ENCODE measurements at regions not wholly inside any gene's neighbourhood (a gene's known extent, or its start where the extent isn't known, plus 50 kb on each side); places are given as distances from the start of the nearest gene placed in this dataset.
"Not testable (repeated sequence)": the region's sequence is repeated elsewhere in the genome, so short reads cannot be mapped to it uniquely, and the experiment has no call there.

- TF ChIP-seq MAX (CRISPR knock-in tag; IDR thresholded peaks at IDR 0.05) (no peak), CREB1 (CRISPR knock-in tag; IDR thresholded peaks at IDR 0.05) (no peak), FOXK1 (CRISPR knock-in tag; IDR thresholded peaks at IDR 0.05) (no peak), PREB (CRISPR knock-in tag; IDR thresholded peaks at IDR 0.05; ENCODE audit: borderline replicate concordance) (no peak), HMGA2 (CRISPR knock-in tag; IDR thresholded peaks at IDR 0.05) (no peak), ZNF671 (CRISPR knock-in tag; IDR thresholded peaks at IDR 0.05) (no peak), CDX4 (CRISPR knock-in tag; IDR thresholded peaks at IDR 0.05; ENCODE audit: borderline replicate concordance) (no peak), TEAD1 (CRISPR knock-in tag; IDR thresholded peaks at IDR 0.05) (no peak)
- TF ChIP-seq, protein P1, sequence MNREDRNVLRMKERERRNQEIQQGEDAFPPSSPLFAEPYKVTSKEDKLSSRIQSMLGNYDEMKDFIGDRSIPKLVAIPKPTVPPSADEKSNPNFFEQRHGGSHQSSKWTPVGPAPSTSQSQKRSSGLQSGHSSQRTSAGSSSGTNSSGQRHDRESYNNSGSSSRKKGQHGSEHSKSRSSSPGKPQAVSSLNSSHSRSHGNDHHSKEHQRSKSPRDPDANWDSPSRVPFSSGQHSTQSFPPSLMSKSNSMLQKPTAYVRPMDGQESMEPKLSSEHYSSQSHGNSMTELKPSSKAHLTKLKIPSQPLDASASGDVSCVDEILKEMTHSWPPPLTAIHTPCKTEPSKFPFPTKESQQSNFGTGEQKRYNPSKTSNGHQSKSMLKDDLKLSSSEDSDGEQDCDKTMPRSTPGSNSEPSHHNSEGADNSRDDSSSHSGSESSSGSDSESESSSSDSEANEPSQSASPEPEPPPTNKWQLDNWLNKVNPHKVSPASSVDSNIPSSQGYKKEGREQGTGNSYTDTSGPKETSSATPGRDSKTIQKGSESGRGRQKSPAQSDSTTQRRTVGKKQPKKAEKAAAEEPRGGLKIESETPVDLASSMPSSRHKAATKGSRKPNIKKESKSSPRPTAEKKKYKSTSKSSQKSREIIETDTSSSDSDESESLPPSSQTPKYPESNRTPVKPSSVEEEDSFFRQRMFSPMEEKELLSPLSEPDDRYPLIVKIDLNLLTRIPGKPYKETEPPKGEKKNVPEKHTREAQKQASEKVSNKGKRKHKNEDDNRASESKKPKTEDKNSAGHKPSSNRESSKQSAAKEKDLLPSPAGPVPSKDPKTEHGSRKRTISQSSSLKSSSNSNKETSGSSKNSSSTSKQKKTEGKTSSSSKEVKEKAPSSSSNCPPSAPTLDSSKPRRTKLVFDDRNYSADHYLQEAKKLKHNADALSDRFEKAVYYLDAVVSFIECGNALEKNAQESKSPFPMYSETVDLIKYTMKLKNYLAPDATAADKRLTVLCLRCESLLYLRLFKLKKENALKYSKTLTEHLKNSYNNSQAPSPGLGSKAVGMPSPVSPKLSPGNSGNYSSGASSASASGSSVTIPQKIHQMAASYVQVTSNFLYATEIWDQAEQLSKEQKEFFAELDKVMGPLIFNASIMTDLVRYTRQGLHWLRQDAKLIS (CRISPR knock-in tag; IDR thresholded peaks at IDR 0.05; ENCODE audit: borderline replicate concordance) = no peak
- TF ChIP-seq, protein P2, sequence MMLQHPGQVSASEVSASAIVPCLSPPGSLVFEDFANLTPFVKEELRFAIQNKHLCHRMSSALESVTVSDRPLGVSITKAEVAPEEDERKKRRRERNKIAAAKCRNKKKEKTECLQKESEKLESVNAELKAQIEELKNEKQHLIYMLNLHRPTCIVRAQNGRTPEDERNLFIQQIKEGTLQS (CRISPR knock-in tag; conservative IDR thresholded peaks at IDR 0.05) = no peak
Observed at GRCh38 chr10:20551761-20552160, 345.4 kb downstream of the NEBL start (continued).

GRCh38 chr10:20535897-20536881 lies 360.9 kb downstream of the NEBL start:
- no peak for DNase-seq (ENCODE audit: low spot score)
- peaks cover 38% of the 10 kb centered on the region for H3K9me3 Mint-ChIP-seq

GRCh38 chr10:20531241-20531883 lies 365.7 kb downstream of the NEBL start:
- ATAC-seq; POLR2A ChIA-PET; H3K27me3 Mint-ChIP-seq (ENCODE audit: low read depth); H3K4me3 Mint-ChIP-seq; CTCF ChIA-PET; H3K4me1 Mint-ChIP-seq; H3K27ac Mint-ChIP-seq: not testable (repeated sequence)
- peak; percentile 26 for DNase-seq (ENCODE audit: low spot score)
- peaks cover 34% of the 10 kb centered on the region for H3K36me3 Mint-ChIP-seq
- H3K9me3 Mint-ChIP-seq = peaks cover 34% of the 10 kb centered on the region

More at GRCh38 chr10:20535897-20536881, 360.9 kb downstream of the NEBL start:
- ChIA-PET CTCF (no interaction called here), POLR2A (no interaction called here)
- Mint-ChIP-seq H3K4me1 (peaks cover 6% of the 10 kb centered on the region; the same call in 1 of the 2 replicates), H3K4me3 (no peak overlapping the region), H3K27ac (no peak overlapping the region), H3K27me3 (ENCODE audit: low read depth) (no peaks in the 10 kb centered on the region), H3K36me3 (peaks cover 41% of the 10 kb centered on the region)
- ATAC-seq = no peak
- TF ChIP-seq SP1 (CRISPR knock-in tag; conservative IDR thresholded peaks at IDR 0.05) = no peak

- Mint-ChIP-seq H3K4me1 (peaks cover 9% of the 10 kb centered on the region), H3K27me3 (ENCODE audit: low read depth) (no peaks in the 10 kb centered on the region), H3K4me3 (no peak overlapping the region), H3K27ac (no peak overlapping the region), H3K9me3 (peaks cover 5% of the 10 kb centered on the region), H3K36me3 (peaks cover 2% of the 10 kb centered on the region; the same call in 1 of the 2 replicates)
- ChIA-PET POLR2A (no interaction called here), CTCF (no interaction called here)
- no peak for ATAC-seq
- DNase-seq (ENCODE audit: low spot score) = no peak
- TF ChIP-seq ZNF121 (CRISPR knock-in tag; IDR thresholded peaks at IDR 0.05) (no peak), RELA (CRISPR knock-in tag; IDR thresholded peaks at IDR 0.05; ENCODE audit: borderline replicate concordance) (no peak), ETV6 (CRISPR knock-in tag; IDR thresholded peaks at IDR 0.05) (no peak)
- TF ChIP-seq, protein P3, sequence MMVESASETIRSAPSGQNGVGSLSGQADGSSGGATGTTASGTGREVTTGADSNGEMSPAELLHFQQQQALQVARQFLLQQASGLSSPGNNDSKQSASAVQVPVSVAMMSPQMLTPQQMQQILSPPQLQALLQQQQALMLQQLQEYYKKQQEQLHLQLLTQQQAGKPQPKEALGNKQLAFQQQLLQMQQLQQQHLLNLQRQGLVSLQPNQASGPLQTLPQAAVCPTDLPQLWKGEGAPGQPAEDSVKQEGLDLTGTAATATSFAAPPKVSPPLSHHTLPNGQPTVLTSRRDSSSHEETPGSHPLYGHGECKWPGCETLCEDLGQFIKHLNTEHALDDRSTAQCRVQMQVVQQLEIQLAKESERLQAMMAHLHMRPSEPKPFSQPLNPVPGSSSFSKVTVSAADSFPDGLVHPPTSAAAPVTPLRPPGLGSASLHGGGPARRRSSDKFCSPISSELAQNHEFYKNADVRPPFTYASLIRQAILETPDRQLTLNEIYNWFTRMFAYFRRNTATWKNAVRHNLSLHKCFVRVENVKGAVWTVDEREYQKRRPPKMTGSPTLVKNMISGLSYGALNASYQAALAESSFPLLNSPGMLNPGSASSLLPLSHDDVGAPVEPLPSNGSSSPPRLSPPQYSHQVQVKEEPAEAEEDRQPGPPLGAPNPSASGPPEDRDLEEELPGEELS (CRISPR knock-in tag; IDR thresholded peaks at IDR 0.05) = no peak
Observed at GRCh38 chr10:20521186-20521585, 375.9 kb downstream of the NEBL start.

Measured in WTC11 (cell line).